GM18519 (cell line): ENCODE measurements at regions not wholly inside any gene's neighbourhood (a gene's known extent, or its start where the extent isn't known, plus 50 kb on each side); places are given as distances from the start of the nearest gene placed in this dataset.

Experiments used
- ATAC-seq: cut with Tn5 transposase; IDR thresholded peaks from one replicate; pipeline ENCODE4 v1.9.1; 2021; ENCODE audit warnings: mild to moderate bottlenecking, moderate library complexity; ENCODE audit not compliant: unreplicated experiment, low FRiP score

- ATAC-seq: no peak
Measured at GRCh38 chr1:68293609-68294366, 61.5 kb upstream of the WLS start.

GRCh38 chr1:68293122-68293521 is 60.8 kb upstream of the WLS start:
- no peak for ATAC-seq

GRCh38 chr1:68291688-68292384 is 59.5 kb upstream of the WLS start:
- ATAC-seq: no peak

GRCh38 chr1:68287241-68287640 is 54.9 kb upstream of the WLS start:
- no peak for ATAC-seq

- ATAC-seq: no peak
Measured at GRCh38 chr1:68285046-68285445, 52.7 kb upstream of the WLS start.

GRCh38 chr1:68281946-68282615 is 49.8 kb upstream of the WLS start:
- ATAC-seq: no peak
